COLO829 (cell line): ENCODE measurements at regions not wholly inside any gene's neighbourhood (a gene's known extent, or its start where the extent isn't known, plus 50 kb on each side); places are given as distances from the start of the nearest gene placed in this dataset.

Experiments used
- DNase-seq: peaks from one replicate; pipeline ENCODE4 v3.0.0; 2012; ENCODE audit warnings: low spot score

DNA sequence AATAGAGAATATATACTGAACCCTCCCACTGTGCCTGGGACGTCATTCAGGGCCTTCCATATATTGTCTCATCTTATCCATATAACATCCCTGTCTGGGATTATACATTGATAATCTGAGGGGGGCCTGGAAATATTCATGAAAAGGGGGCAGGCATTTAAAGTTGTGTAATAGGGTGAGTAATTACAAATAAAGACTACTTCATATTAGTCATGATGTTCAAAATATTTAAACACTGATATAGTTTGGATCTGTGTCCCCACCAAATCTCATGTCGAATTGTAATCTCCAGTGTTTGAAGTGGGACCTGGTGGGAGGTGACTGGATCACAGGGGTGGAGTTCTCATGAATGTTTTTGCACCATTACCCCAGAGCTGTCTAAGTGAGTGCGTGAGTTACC, 97.8 kb downstream of the AQP9 start:
- DNase-seq, result no peak

DNA sequence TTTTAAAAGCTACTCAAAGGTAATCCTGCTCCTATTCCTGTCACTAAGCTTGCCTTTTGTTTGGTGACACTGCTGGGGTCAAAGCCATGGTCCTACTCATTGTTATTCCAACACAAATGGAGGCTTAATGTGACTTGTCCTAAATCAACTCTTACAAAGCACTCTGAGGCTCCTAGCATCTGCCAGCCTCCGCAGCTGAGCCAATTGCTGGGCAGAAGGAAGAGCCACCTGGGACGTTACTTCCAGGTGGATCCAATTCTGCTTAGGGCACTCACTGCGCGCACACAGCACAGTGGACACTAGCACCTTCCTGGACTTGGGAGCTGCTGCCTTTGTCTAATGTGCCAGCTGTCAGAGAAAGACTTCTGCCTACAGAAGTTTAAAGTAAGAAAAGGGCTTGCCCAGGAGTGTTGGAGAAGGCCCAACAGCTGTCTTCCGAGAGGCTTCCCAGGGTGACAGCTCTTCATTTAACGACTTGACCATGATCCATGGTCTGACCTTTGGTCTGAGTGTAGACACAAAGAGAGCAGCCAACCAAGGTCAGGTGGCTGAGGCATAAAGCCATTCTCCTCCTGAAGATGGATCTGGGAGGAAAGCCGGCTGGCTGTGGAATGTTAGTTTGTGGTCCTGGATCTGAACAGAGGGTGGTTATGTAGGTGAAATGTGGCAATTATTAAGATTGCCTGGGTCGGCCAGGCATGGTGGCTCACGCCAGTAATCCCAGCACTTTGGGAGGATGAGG, 102.2 kb downstream of the AQP9 start:
- DNase-seq, result no peak

DNA sequence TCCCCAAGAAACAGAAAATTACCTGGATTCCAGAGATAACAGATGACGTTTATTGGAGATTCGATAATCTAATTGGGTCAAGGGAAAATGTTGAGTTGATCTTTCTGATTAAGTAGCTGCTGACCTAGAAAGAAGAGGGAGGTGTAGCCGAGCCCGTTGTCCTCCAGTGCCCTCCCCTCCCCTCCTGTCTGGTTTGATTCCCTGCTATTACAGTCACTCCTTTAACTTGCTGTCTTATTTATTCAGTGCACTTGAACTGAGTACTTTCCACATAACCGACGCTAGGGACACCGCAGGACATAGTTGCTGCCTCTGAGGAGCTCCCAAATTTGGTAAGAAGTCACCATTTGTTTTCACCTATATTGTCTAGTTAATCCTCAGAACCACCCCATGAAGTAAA, 103.7 kb downstream of the AQP9 start:
- no peak for DNase-seq

DNA sequence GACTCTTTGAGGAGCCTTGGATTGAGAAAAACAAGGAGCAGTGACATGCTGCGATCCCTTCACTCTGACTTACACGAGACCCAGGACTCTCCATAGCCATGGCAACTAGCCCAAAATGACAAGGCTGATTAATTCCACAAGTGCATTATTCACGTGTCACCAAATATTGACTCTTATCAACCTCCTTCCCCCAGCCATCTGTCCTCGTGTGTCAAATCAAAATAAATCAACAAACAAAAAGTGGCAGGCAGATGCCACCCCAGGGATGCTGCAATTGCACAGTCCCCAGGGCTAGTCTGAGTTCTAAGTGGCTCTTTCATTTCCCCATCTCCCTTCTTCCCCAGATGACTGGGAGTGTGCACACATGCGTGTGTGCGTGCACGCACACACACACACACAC, 104.9 kb downstream of the AQP9 start:
- no peak for DNase-seq

DNA sequence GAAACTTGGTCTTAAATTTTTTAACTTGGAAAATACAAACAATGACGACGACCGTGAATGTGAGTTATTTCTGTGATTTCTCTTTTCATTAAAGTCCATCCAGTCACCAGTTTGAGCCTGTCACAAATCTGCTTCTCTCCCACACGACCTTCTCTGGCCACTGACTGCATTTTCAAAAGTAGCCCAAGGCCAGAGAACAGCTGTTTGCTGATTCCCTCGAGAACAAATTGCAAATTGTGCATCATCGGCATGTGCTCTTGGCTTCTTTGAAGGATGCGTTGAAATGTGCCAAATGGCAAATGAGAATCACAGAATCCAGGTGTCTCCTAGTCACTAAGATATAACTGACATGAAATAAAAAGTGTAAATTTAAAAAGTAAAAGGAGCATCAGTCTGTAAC, 106.4 kb downstream of the AQP9 start:
- DNase-seq, result no peak

DNA sequence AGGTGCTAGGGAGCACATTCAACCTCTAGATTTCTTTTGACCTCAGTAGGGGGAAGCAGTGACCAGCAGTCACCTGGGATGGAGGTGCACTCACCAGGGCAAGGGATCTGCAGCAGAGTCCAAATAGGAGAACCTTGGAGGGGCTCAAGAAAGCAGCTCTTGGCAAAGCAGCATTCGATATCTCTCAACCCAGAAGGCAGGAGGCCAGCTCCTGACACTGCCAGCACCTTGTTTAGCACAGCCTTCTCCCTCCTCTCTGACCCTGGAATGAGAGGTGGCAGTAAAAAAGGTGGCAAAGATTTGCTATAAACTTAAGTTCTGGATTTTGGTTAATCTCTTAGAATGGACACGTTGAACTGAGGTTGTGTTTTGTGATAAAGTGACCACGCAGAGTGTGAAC, 107.9 kb downstream of the AQP9 start:
- no peak for DNase-seq

DNA sequence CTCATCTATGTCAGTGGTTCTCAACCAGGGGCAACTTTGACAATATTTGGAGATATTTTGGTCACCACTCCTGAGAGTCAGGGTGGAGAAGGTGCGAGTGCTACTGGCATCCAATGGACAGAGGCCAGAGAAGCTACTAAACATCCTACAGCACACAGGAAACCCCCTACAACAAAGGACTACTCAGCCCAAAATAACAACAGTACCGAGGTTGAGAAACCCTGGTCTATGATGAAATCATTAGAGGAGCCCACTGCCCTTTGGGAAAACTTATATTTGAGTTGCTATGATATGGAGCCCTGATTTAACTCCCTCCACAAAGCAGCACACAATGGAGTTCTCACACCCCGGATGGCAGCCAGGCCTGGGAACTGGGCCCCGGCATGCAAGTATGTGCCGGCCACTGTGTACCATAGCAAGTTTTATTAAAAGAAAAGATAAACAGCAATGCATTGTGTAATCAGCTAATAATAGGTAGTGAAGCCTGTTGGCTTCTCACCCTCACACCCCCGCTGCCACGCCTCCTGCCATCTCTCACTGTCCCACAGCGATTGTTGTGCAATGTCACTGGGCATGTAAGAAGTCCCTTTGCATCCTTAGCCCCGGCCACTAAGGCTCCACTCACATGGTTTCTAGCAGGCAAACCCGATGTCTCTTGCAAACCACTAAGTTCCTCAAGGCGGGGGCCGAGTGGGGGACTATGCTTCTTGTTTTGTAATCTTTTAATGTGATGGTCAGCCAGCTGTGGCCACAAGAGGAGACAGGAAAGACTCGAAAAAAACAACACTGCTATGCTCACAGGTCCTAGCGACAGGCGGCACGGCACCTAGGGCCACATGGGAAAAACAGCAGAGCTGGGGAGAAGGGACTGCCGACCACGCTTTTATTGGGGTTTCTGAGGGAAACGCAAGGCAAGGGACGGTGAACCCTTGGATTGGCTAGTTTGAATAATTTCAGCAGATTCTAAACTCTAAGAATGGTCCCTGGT, 110.0 kb downstream of the AQP9 start:
- no peak for DNase-seq

DNA sequence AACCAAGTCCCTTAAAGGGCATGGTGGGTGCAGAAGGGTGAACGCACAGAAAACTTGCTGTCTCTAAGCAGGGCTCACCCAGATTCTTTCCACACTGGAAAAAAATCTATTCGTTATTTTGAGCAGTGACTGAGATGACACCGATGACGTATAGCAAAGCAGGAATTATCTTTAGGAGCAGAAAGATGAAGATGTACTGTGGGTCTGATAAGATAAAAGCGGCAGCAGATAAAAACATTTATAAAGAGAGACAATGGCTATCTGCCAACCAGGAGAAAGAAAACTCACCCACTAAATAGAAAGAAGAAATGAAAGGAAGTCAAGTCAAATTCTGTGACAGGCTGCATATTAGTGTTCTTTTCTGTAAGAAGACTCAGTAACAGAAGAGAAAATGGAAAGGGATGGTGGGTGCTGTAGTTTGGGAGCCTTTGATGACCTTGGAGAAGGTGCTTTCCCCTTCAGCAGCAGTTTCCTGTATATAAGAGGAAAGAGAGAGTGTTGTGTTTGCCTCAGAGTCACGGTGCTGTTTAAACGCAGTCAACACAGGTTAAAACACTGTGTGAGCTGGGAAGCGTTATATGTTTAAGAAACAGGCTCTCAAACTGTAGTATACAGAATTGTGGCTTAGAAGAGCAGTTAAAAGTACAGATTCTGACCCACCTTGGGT, 111.6 kb downstream of the AQP9 start:
- no peak for DNase-seq

DNA sequence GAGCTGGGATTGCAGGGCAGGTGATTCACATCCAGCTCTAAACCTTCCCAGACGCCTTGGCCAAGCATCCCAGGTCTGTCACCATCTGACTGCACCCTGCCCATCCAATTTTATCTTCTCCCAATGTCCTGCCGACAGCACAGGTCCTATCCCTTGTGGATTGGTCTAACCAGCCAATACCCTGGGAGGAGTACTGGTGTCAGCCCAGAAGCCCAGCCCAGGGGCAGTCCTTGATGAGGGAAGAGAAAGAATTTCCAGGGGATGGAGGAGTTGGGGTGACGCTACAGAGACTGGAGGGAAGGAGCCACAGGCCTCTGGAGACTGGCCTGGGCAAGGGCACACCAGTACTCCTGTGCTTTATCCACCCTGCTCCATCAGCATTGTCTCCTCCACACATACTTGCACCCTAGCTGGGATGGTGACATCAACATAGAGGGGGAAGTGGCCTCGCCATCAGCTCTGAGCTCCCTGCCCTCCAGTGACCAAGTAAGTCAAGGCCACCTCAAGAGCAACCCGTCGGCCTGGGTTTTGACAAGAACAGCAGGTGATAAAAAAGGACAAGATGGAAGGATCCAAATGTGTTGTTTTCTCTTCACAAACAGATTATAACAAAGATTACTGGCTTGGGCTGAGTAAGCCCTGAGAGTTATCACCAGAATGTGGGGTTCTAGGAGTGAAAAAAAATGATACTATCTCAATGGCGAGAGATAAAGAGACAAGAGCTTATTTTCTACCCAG, 114.6 kb downstream of the AQP9 start:
- no peak for DNase-seq

DNA sequence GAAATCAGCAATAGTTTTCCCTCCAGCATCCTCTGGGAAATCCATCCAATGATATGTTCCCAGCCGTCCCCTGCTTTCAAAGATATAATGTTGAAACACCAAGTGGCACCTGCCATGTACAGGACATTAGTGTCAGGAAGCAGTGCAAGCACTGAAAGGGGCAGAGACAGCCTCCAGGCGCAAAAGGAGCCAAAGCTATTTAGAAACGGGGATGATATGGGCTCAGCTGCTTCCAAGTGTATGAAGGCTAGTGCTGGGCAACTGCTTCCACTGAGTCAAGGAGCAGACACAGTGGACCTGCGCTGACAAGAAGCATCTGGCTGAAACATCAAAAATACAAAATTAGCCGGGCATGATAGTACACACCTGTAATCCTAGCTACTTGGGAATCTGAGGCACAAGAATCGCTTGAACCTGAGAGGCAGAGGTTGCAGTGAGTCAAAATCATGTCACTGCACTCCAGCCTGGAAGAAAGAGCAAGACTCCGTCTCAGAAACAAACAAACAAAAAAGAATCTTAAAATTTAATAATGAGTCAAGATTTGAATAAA, 119.7 kb downstream of the AQP9 start:
- no peak for DNase-seq

DNA sequence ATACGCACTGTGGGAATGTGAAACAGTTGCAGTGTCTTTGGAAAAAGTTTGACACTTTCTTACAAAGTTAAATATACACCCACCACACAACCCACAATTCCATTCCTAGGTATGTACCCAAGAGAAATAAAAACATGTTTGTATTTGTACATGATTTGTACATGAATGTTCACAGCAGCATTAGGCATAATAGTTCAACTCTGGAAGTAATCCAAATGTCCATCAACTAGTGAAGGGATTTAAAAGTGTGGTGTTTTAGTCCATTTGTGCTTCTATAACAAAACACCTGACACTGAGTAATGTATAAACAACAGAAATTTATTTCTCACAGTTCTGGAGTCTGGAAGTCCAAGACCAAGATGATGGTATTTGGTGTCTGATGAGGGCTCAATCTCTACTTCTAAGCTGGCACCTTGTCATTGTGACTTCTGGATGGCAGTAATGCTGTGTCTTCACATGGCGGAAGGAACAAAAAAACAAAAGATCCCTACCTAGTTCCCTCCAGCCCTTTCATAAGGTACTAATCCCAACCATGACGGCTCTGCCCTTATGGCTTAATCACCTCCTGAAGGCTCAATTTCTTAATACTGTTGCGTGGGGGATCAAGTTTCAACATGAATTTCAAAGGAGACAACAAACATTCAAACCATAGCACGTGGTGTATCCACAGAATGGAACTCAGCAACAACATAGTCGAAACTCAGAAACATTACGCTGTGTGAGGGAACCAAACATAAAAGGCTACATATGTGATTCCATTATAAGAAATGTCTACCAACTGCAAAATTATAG, 120.5 kb downstream of the AQP9 start:
- no peak for DNase-seq

DNA sequence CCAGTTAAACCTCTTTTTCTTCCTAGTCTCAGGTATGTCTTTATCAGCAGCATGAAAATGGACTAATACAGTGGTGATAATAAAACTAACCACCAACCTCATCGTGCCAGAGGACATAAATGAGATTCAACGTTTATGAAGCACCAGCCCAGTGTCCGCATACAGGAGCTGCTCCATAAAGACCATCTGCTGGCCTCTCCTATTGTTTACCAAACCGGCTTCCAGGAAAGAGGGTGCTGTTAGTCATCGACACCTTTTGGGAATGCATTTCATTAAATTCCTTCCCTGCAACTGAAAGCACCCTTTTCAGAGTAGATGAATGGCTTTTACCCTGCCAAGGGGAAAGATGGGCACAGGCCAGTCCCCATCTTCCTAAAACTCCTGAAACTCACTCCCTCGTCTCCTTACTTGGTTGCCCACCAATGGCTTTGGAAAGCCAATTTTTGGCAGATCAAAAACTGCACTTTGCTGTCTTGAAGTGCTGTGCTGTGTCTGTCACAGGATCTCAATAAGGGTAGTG, 122.1 kb downstream of the AQP9 start:
- DNase-seq, result no peak

DNA sequence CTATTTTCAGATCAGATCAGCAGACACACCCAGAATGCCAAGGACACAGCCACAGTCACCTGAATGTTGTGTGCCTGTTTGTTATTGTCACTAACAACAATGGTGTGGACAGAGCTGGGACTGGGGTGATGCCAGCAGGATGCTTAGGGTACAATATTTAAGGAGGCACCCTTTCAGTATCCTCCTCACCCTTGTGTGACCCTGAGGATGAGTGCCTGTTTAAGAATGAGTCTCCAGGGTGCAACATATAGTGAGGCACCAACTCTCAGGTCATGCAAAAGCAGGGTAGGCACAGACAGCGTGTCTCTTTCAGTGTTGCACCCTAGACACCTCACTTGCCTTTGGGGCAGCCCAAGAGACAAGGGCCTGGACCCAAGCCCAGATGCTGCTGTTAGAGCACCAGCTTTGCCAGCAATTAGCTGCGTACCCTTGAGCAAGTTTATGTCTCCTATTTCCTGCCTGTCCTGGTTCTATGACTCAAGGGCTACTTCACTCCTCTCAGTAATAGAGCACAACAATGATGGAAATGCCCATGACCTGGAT, 122.6 kb downstream of the AQP9 start:
- DNase-seq, result no peak

DNA sequence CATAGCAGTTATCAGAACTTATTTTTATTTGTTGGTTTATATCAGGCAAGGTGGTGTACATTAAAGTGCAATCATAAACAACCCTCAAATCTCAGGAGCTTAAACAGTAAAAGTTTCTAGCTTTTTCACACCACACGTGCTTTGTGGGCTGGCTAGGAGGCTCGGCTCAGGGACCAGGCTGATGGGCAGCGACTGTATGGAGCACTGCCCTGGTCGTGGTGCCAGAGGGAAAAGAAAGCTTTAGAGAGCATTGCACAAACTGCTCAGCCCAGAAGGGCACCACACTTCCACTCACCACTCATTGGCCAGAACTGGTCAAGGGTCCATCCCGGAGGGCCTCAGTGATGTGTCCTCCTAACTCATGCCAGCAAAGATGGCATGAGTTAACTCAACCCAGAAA, 123.2 kb downstream of the AQP9 start:
- no peak for DNase-seq

DNA sequence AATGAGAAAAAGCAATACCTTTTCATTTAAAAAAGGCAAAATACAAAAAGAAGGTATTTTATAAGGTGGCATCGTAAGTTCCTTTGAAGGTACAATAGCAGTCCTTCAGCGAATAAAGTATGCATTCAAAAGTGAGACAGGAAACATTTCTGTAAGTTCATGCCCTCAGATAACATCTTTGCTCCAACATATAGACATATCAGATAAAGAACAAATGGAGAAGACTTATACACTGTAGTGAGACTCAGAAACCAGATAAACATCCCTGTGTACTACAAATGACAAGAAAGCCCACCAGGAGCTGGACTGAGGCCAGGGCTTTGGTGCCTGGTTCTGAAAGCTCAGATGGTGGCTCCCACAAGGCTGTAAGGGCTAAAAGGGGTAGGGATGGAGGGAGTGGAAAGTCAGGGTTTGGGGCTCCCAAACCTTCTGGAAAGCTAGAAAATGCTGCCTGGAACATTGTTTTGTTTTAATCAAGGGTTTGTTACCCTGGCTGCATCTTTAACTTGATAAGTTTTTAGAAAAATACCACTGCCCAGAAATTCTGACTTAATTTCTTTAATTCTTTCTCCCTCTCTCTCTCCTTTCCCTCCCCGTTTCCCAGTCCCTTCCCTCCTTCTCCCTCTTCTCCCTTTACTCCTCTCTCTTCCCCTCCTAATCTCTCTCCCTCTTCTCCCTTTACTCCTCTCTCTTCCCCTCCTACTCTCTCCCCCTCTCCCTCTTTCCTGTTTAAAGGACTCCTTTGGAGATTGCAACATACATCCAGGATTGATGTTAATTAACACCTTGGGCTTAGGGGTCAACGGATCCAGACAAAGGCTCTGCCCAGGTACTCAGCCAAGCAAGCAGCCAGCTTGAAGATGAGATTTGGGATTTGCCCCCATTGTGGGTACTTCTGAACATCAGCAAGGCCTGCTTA, 126.1 kb downstream of the AQP9 start:
- DNase-seq, result no peak

DNA sequence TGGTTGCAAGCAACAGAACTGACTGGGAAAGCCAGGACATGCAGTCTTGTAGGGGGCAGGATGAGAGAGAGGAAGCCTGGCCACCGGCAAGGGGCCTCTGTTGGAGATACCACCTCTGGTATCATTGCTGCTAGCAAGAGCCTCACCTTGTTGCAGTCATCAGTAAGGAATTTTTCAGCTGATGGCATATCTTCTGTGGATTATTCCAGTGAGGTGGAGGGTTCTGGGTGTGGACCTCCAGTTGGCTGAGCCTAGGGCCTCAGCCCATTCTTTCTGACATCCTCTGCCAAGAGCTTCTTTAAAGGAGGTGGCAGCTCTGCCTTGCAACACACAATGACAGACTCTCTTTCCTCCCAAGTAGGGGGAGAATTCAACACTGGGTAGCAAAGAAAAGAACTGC, 128.9 kb downstream of the AQP9 start:
- no peak for DNase-seq

DNA sequence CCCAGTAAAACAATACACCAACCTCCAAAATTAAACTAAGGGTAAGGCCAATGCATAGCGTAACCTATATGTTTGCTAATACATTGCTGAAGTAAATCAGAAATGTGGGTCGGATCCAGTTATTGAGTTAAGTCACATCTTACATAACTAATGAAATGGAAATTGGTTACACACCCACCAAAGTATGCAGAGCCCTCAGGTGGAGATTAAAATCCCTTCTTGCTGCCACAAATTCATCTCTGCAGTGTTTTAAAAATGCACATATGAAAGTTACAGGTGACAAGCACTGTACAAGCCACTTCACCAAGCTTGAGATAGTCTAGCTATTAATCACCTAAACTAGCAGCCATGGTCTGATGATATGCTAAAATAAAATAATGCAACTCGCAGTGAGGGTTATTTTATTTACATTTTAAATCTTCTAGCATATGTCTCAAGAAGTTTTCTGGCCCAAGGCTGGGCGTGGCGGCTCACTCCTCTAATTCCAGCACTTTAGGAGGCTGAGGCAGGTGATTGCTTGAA, 130.6 kb downstream of the AQP9 start:
- no peak for DNase-seq

DNA sequence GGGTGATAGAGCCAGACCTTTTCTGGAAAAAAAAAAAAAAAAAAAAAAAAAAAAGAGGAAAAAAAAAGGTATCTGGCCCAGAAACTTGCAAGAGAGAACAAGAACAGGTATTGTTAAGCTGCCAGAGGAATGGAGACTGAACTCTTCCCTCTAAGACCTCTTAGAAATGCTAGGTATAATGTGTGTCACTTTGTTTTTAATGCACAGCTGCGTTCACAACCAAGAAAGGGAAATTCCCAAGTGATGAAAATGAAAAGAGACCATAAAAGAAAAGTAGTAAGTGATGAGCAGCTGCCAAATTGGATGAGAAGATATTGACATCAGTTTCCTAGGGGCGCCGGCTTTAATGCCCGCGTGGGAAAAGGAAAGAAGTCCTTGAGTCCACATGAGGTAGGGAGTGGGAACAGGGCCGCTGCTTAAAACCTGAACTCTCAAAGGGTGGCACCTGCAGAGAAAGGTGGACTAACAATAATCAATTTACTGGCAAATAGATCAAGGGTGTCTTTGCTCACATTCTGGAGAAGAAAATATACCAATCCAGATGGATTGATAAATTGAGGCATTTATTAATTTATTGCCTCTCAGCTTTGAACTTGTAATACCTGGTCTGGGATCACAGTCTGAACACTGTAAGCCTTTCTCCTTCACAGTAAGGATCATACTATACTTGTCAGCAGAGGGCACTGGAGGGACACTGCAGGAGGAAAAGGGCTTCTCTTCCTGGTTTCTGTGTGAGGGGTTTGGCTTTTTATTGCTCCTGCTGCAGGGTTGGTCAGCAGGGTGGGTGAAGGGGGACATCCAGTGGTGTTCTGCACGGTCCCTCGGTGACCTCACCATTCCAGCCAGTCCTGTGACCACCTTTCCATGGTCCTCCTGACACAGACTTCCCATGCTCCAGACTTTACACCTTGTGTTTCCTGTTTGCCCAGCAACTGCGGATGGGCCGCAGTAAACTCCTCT, 131.6 kb downstream of the AQP9 start:
- DNase-seq, result peak; percentile 26
